DMS 273 (cell line): ENCODE measurements at regions not wholly inside any gene's neighbourhood (a gene's known extent, or its start where the extent isn't known, plus 50 kb on each side); places are given as distances from the start of the nearest gene placed in this dataset.
"Not testable (repeated sequence)": the region's sequence is repeated elsewhere in the genome, so short reads cannot be mapped to it uniquely, and the experiment has no call there.

Experiments
- DNase-seq: peaks from one replicate; lab custom pipeline; 2025; ENCODE audit not compliant: unreplicated experiment; lab: John Stamatoyannopoulos, UW

GRCh38 chr3:6452974-6453373, 407.9 kb upstream of the GRM7 start:
- no peak for DNase-seq

- no peak for DNase-seq
Observed at GRCh38 chr3:6455031-6455430, 405.9 kb upstream of the GRM7 start.

- no peak for DNase-seq
Observed at GRCh38 chr3:6467186-6467585, 393.7 kb upstream of the GRM7 start.

GRCh38 chr3:6468589-6468988, 392.3 kb upstream of the GRM7 start:
- no peak for DNase-seq

- no peak for DNase-seq
Observed at GRCh38 chr3:6471744-6472143, 389.2 kb upstream of the GRM7 start.

- DNase-seq = not testable (repeated sequence)
Observed at GRCh38 chr3:6490487-6491327, 370.2 kb upstream of the GRM7 start.

- DNase-seq = no peak
Observed at GRCh38 chr3:6491768-6492167, 369.1 kb upstream of the GRM7 start.

GRCh38 chr3:6492306-6492705, 368.6 kb upstream of the GRM7 start:
- DNase-seq = no peak

- not testable (repeated sequence) for DNase-seq
Observed at GRCh38 chr3:6498944-6499343, 362.0 kb upstream of the GRM7 start.

GRCh38 chr3:6504347-6504746, 356.6 kb upstream of the GRM7 start:
- no peak for DNase-seq

- no peak for DNase-seq
Observed at GRCh38 chr3:6504834-6505233, 356.1 kb upstream of the GRM7 start.

- DNase-seq = no peak
Observed at GRCh38 chr3:6508410-6508759, 352.5 kb upstream of the GRM7 start.

- no peak for DNase-seq
Observed at GRCh38 chr3:6509576-6509975, 351.3 kb upstream of the GRM7 start.

GRCh38 chr3:6510713-6511112, 350.2 kb upstream of the GRM7 start:
- no peak for DNase-seq

- no peak for DNase-seq
Observed at GRCh38 chr3:6512172-6512800, 348.6 kb upstream of the GRM7 start.

- DNase-seq = no peak
Observed at GRCh38 chr3:6516143-6516542, 344.8 kb upstream of the GRM7 start.

GRCh38 chr3:6516694-6517093, 344.2 kb upstream of the GRM7 start:
- no peak for DNase-seq

GRCh38 chr3:6518709-6519345, 342.1 kb upstream of the GRM7 start:
- DNase-seq = no peak

- DNase-seq = no peak
Observed at GRCh38 chr3:6521369-6522113, 339.4 kb upstream of the GRM7 start.

GRCh38 chr3:6522191-6522590, 338.7 kb upstream of the GRM7 start:
- DNase-seq = no peak

- no peak for DNase-seq
Observed at GRCh38 chr3:6523043-6523442, 337.9 kb upstream of the GRM7 start.

GRCh38 chr3:6524479-6524878, 336.4 kb upstream of the GRM7 start:
- DNase-seq = no peak
